ENCODE measurements at regions not wholly inside any gene's neighbourhood (a gene's known extent, or its start where the extent isn't known, plus 50 kb on each side); places are given as distances from the start of the nearest gene placed in this dataset.

DNA sequence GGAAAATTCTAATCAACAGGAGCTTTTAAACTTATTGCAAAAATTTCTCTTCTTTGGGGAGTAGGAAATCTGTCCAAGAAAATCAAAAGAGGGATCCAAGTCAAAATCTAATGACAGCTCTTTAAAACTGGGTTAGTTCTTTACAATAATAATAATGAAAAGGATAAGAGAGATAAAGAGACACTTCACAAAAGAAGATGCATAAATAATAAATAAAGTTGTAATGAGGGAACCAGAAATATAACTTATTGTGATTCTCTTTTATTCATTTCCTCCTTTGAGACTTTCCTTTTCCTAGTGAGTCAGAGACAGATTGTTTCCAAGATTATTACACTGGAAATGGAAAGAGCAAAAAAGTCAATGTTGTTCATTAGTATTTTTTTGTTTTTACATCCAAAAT is 1029.3 kb downstream of the PCDH17 start:
- TF ChIP-seq, protein P1, sequence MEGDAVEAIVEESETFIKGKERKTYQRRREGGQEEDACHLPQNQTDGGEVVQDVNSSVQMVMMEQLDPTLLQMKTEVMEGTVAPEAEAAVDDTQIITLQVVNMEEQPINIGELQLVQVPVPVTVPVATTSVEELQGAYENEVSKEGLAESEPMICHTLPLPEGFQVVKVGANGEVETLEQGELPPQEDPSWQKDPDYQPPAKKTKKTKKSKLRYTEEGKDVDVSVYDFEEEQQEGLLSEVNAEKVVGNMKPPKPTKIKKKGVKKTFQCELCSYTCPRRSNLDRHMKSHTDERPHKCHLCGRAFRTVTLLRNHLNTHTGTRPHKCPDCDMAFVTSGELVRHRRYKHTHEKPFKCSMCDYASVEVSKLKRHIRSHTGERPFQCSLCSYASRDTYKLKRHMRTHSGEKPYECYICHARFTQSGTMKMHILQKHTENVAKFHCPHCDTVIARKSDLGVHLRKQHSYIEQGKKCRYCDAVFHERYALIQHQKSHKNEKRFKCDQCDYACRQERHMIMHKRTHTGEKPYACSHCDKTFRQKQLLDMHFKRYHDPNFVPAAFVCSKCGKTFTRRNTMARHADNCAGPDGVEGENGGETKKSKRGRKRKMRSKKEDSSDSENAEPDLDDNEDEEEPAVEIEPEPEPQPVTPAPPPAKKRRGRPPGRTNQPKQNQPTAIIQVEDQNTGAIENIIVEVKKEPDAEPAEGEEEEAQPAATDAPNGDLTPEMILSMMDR (IDR thresholded peaks at IDR 0.05; ENCODE audit: low read depth, low read length, missing input control), result no peak
- TF ChIP-seq TAF1 (conservative IDR thresholded peaks at IDR 0.05) (no peak), JUND (IDR thresholded peaks at IDR 0.05) (no peak), GABPA (IDR thresholded peaks at IDR 0.05 in 1 of 2, conservative IDR thresholded peaks at IDR 0.05 in 1 of 2) (no peak), SP1 (IDR thresholded peaks at IDR 0.05) (no peak), FOXA1 (IDR thresholded peaks at IDR 0.05) (no peak)
- TF ChIP-seq, protein P2, sequence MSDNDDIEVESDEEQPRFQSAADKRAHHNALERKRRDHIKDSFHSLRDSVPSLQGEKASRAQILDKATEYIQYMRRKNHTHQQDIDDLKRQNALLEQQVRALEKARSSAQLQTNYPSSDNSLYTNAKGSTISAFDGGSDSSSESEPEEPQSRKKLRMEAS (IDR thresholded peaks at IDR 0.05), result no peak
